Mesenchymal stem cell (in vitro differentiated cells and primary cell): ENCODE measurements at regions not wholly inside any gene's neighbourhood (a gene's known extent, or its start where the extent isn't known, plus 50 kb on each side); places are given as distances from the start of the nearest gene placed in this dataset. TPM values are rescaled to one million over a fixed set of nuclear protein-coding genes. Genes with fewer than 3 reads are reported as not detected.

ENCODE experiments used
- DNase-seq: peaks from one replicate; pipeline ENCODE4 v3.0.0-alpha.2; 2013
- H2AFZ ChIP-seq: one replicate; pipeline ENCODE4 v1.6.1; 2013; ENCODE audit warnings: low read depth, mild to moderate bottlenecking, control low read depth, inconsistent platforms, low read length, moderate library complexity
- H2AK5ac ChIP-seq: 2 replicates; pipeline ENCODE4 v1.6.1; 2013; ENCODE audit warnings: low read length, moderate library complexity, mild to moderate bottlenecking, inconsistent platforms; ENCODE audit not compliant: severe bottlenecking
- H2BK120ac ChIP-seq: one replicate; pipeline ENCODE4 v1.6.1; 2013; ENCODE audit warnings: low read depth, mild to moderate bottlenecking, inconsistent platforms, low read length, moderate library complexity
- H2BK12ac ChIP-seq, 2 experiments: one replicate each; pipeline ENCODE4 v1.6.1; 2013; ENCODE audit warnings: inconsistent platforms in 2 of 2, low read length in 2 of 2, mild to moderate bottlenecking in 2 of 2, moderate library complexity in 2 of 2, control low read depth in 1 of 2
- H2BK15ac ChIP-seq: one replicate; pipeline ENCODE4 v1.6.1; 2013; ENCODE audit warnings: mild to moderate bottlenecking, low read depth, inconsistent platforms; ENCODE audit not compliant: poor library complexity, severe bottlenecking
- H2BK5ac ChIP-seq: 2 replicates; pipeline ENCODE4 v1.6.1; 2013; ENCODE audit warnings: low read depth, mild to moderate bottlenecking, low read length, control low read depth, inconsistent platforms; ENCODE audit not compliant: poor library complexity, severe bottlenecking
- H3K14ac ChIP-seq, 2 experiments: one replicate each; pipeline ENCODE4 v1.6.1; 2013; ENCODE audit warnings: inconsistent platforms in 2 of 2, low read length in 2 of 2, control low read depth in 1 of 2, mild to moderate bottlenecking in 1 of 2, moderate library complexity in 1 of 2
- H3K18ac ChIP-seq, 2 experiments: one replicate each; pipeline ENCODE4 v1.6.1; 2013; ENCODE audit warnings: inconsistent platforms in 2 of 2, low read length in 2 of 2, control low read depth in 1 of 2, low read depth in 1 of 2, mild to moderate bottlenecking in 1 of 2
- H3K23ac ChIP-seq, 2 experiments: one replicate each; pipeline ENCODE4 v1.6.1; 2013; ENCODE audit warnings: inconsistent platforms in 2 of 2, low read length in 2 of 2, mild to moderate bottlenecking in 2 of 2, moderate library complexity in 2 of 2, control low read depth in 1 of 2
- H3K27ac ChIP-seq: 2 replicates; pipeline ENCODE4 v1.5.1; 2013; ENCODE audit warnings: mild to moderate bottlenecking, moderate library complexity, low read length, control low read depth, inconsistent platforms; ENCODE audit not compliant: poor library complexity, severe bottlenecking
- H3K27me3 ChIP-seq, 2 experiments: 2 replicates each; pipeline versions ENCODE4 v1.6.1 to v1.7.0; 2013; ENCODE audit warnings: low read length in 2 of 2, mild to moderate bottlenecking in 2 of 2, moderate library complexity in 2 of 2, control low read depth in 1 of 2, inconsistent platforms in 1 of 2; ENCODE audit not compliant: control insufficient read depth in 1 of 2, insufficient read depth in 1 of 2
- H3K36me3 ChIP-seq, 2 experiments: 2 replicates each; pipeline versions ENCODE4 v1.6.1 to v1.7.0; 2013; ENCODE audit warnings: low read length in 2 of 2, control low read depth in 1 of 2, inconsistent platforms in 1 of 2, low read depth in 1 of 2, mild to moderate bottlenecking in 1 of 2; ENCODE audit not compliant: insufficient read depth in 2 of 2, control insufficient read depth in 1 of 2
- H3K4ac ChIP-seq, 2 experiments: one replicate each; pipeline ENCODE4 v1.6.1; 2013; ENCODE audit warnings: inconsistent platforms in 2 of 2, low read length in 2 of 2, mild to moderate bottlenecking in 2 of 2, moderate library complexity in 2 of 2, control low read depth in 1 of 2, low read depth in 1 of 2
- H3K4me1 ChIP-seq: 2 replicates; pipeline ENCODE4 v1.6.1; 2013; ENCODE audit warnings: low read depth, low read length, control low read depth; ENCODE audit not compliant: control insufficient read depth, insufficient read depth
- H3K4me2 ChIP-seq: 2 replicates; pipeline ENCODE4 v1.6.1; 2013; ENCODE audit warnings: low read length, mild to moderate bottlenecking, inconsistent platforms; ENCODE audit not compliant: poor library complexity, severe bottlenecking
- H3K4me3 ChIP-seq, 2 experiments: 2 replicates each; pipeline versions ENCODE4 v1.5.1 to v1.7.0; 2013; ENCODE audit warnings: low read length in 2 of 2, mild to moderate bottlenecking in 2 of 2, control low read depth in 1 of 2, low read depth in 1 of 2; ENCODE audit not compliant: insufficient read depth in 1 of 2
- H3K79me1 ChIP-seq: replicated peaks from 2 replicates; pipeline ENCODE4 v1.6.1; 2013; ENCODE audit warnings: mild to moderate bottlenecking, control low read depth, low read length, inconsistent platforms; ENCODE audit not compliant: poor library complexity, severe bottlenecking
- H3K9ac ChIP-seq: 2 replicates; pipeline ENCODE4 v1.7.0; 2013; ENCODE audit warnings: mild to moderate bottlenecking, low read length, moderate library complexity
- H3K9me3 ChIP-seq: 2 replicates; pipeline ENCODE4 v1.7.0; 2013; ENCODE audit warnings: mild to moderate bottlenecking, low read length; ENCODE audit not compliant: control insufficient read depth
- H4K8ac ChIP-seq: one replicate; pipeline ENCODE4 v1.6.1; 2013; ENCODE audit warnings: inconsistent platforms, mild to moderate bottlenecking, low read length, moderate library complexity
- H4K91ac ChIP-seq: one replicate; pipeline ENCODE4 v1.6.1; 2013; ENCODE audit warnings: mild to moderate bottlenecking, low read length, inconsistent platforms
- WGBS: methylation state at CpG from one replicate; pipeline ENCODE4 v1.1.7; 2013; ENCODE audit warnings: mixed read lengths; 5-methylcytosine and 5-hydroxymethylcytosine counted together
- small RNA-seq: library from polyadenylated mRNA; stranded (forward); fragments of <200 nt; extraction: miRNeasy Mini kit (QIAGEN cat#:217004); gene quantifications from one replicate; pipeline ENCODE3, GENCODE V24; 2013; ENCODE audit warnings: low read depth

DNA sequence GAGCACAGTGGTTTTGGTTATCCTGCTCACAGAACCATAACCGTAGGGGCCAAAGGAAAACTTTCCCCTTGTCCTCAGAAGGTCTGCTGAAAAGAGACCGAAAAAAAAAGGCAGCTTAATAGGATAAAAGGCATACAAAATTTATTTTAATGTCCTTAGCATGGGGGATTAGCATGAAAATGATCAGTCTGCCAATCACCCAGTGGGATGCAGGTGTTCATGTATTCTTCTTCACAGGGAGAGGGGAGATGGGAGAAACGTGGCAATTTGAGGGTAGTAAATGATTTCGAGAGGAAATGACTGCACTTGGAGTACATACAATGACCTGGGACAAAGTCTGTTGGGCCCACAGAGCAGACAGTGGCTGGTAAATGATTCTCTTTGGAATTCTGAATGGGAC, 194.0 kb downstream of the AJAP1 start:
- Histone ChIP-seq H4K91ac (no peak overlapping the region), H4K8ac (no peak overlapping the region), H3K18ac (no peak overlapping the region), H2AK5ac (no peak overlapping the region), H2BK120ac (no peak overlapping the region), H3K9ac (no peak overlapping the region), H3K4me3 (no peak overlapping the region), H3K27ac (no peak overlapping the region), H3K4ac (no peak overlapping the region), H3K36me3 (no peaks in the 10 kb centered on the region), H3K27me3 (no peaks in the 10 kb centered on the region), H3K4me2 (no peak overlapping the region), H3K23ac (no peak overlapping the region), H3K4me1 (no peaks in the 10 kb centered on the region), H3K79me1 (no peaks in the 10 kb centered on the region), H2AFZ (no peak overlapping the region), H3K9me3 (peaks cover 23% of the 10 kb centered on the region), H2BK12ac (no peak overlapping the region), H2BK5ac (no peak overlapping the region), H3K14ac (no peak overlapping the region), H2BK15ac (no peak overlapping the region)
- 55% methylated on average over 4 of the region's 4 CpGs for WGBS
- DNase-seq, result no peak

DNA sequence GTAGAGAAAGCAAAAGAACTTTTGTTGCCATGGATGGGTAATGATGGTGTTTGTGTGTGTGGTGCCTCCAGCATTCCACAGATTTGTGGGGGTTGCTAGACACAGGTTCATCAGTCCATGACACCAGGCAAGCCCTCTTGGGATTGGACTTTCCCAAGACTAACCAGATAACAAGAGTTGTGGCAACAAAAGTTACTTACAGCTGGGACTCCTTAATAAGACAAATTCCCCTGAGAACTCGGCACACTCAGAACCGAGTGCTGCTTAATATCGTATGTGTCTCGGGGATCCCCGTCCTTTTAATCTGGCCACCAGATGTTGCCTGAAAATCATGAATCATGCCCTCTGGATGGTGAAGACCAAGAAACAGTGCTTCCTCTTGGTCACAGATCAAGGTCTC, 193.3 kb downstream of the AJAP1 start:
- Histone ChIP-seq H3K18ac (no peak overlapping the region), H3K4me3 (no peak overlapping the region), H3K9me3 (peaks cover 23% of the 10 kb centered on the region), H3K14ac (no peak overlapping the region), H3K36me3 (no peaks in the 10 kb centered on the region), H3K4me1 (no peaks in the 10 kb centered on the region), H2AFZ (no peak overlapping the region), H3K4me2 (no peak overlapping the region), H2BK5ac (no peak overlapping the region), H2BK120ac (no peak overlapping the region), H2BK15ac (no peak overlapping the region), H3K9ac (no peak overlapping the region), H3K79me1 (no peaks in the 10 kb centered on the region), H3K27me3 (no peaks in the 10 kb centered on the region), H2BK12ac (no peak overlapping the region), H3K23ac (no peak overlapping the region), H4K8ac (no peak overlapping the region), H2AK5ac (no peak overlapping the region), H3K4ac (no peak overlapping the region), H4K91ac (no peak overlapping the region), H3K27ac (no peak overlapping the region)
- 70% methylated on average over 5 of the region's 5 CpGs for WGBS
- DNase-seq, result no peak

Small RNAs in the stretch of these regions (small RNA-seq; reads per million reads assigned to genes)
- gene MIR4417, result not detected
